ENCODE measurements at regions not wholly inside any gene's neighbourhood (a gene's known extent, or its start where the extent isn't known, plus 50 kb on each side); places are given as distances from the start of the nearest gene placed in this dataset.

DNA sequence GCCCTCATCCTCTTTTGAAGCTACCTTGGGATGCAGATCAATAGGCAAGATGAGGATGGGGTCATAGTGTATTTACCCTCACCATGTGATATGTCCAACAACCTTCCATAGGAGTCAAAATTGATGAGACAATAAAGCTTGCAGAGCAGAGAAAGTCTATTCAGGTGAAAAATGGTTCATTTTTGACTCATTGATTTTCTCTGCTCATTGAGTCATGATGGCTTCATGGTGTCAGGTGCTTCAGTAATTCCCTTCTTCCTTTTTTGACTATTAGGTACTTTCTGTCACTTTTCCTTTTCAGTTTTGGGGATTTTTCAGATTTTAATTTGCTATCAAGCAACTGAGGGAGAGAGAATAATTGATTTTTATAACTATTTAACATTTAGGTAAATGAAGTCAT is 55.9 kb upstream of the IL2 start:
- DNase-seq (ENCODE audit: low read depth), result no peak

DNA sequence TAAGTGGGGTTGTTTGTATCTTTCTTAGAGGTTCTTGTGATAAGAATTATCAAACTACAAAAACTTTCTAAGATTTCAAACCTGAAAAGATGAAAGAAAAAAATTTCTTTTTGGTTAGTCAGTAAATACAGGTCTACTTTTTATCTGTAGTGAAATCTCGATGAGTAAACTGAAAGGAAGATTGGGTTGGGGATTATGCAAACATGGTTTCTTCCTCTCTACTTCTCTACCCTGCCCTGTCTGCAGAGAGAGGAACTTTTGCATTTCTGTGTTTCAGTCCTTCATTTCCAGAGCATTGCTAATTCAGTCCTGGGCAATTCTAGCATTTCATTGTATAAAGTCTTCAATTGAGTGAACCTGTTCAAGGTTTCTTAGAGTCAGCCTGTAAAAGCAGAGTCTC is 51.6 kb upstream of the IL2 start:
- DNase-seq (ENCODE audit: low read depth), result no peak
